NCI-H345 treated with DMSO at 0.1 percent for 48 hours (cell line): ENCODE measurements at regions not wholly inside any gene's neighbourhood (a gene's known extent, or its start where the extent isn't known, plus 50 kb on each side); places are given as distances from the start of the nearest gene placed in this dataset.

Experiments
- DNase-seq: peaks from one replicate; lab custom pipeline; 2025; ENCODE audit not compliant: unreplicated experiment; lab: John Stamatoyannopoulos, UW

DNA sequence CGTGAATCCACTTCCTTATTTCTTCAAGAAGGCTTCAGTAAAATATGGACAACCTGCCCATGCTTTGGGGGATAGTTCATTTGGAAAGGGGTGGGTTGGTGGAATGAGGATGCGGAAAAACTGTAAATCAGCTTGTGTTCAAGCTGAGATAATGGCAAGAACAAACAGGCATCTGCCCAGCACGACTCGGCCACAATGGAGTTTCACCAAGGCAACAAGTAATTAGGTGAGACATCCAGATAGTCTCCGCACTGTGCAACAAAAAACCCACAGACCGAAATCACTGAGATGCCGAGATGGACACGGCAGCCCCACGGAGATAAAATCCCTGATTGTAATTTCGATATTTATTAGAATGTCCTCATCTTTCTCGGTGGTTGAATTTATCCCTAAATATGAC, 455.2 kb downstream of the AJAP1 start:
- DNase-seq, result peak; percentile 80

DNA sequence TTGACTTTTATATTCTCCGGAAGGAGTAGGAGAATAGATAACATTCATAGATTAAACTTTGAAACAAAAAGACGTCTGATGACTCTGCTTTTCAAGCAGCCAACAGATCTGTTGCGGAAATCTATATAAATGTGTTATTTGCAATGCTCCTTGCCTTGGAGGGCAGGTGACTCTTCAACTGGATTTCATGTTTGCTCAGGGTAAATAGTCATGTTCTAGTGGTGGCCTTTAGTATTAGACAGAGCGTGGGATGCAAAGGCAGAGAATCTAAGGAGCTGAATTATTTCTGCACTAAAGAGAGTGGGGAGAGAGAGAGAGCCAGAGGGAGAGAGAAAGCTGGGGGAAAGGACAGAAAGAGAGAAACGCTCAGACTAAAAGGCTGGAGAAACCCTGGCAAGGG, 454.3 kb downstream of the AJAP1 start:
- peak; percentile 86 for DNase-seq

DNA sequence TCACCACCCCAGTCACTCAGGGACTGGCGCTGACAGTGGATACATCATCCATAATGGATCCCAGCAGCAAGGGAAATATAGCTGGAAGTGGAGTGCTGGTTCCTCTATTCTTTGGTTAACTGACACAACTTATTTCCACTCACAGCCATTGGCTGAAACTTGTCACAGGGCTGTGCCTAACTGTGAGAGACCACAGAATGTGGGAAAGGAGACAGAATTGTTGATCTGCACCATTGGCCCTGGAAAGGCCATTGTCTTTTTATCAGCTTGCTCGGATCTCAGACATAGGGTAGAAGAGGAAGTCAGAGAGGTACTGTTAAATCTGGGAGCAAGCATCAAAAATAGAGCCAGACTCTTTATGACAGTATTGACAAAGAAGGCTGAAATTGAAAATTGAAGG, 451.3 kb downstream of the AJAP1 start:
- no peak for DNase-seq

DNA sequence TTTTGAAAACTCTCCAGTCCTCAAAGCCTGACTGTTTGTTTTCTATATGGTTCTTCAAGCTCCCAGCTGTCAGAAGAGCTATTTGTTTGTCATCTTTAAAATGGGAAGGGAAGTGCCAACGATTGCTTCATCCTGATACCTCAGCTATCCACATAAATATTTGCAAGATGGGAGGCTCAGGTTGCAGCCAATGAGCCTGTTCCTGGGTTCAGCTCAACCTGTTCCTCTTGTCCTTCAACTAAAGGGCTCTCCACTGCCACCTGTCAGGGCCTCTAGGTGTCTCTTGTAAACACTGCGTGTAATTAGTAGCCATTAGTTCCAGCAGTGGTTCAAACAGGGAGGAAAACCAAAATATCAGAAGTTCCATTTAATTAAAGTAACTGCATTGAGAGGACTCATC, 445.1 kb downstream of the AJAP1 start:
- peak; percentile 89 for DNase-seq

DNA sequence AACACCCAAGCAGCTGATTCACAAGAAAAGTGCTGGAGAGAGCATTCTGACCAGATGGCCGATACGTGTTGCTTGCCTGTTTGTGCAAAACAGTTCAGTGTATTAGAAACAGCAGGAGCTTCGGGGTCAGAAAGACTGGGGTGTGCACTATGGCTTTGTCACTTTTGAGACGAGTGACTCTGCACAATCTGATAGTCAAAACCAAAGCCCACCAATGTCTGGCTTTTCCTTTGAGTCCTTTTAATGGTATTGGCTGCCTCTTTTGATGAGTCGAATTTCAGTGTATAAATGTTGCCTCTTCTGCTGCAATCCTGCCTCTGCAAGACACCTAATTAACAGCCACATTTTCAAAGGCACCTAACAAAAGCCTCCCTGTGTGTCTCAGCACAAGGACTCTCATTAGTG, 444.6 kb downstream of the AJAP1 start:
- DNase-seq, result peak; percentile 46

DNA sequence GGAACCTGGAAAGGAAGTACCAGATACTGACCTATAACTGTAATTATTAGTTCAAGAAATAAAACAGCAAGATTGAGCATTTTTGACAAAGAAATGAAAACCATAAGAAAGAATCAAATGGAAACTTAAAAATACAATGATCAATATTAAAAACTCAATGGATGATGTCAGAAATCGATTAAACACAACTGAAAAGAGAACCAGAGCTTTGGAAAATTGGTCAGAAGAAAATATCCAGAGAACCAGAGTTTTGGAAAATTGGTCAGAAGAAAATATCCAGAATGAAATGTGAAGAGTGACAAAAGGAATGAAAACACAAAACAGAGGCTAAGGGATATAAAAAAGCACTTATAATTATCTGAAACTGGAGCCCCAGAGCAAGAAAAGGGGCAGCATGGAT, 438.6 kb downstream of the AJAP1 start:
- DNase-seq, result no peak

DNA sequence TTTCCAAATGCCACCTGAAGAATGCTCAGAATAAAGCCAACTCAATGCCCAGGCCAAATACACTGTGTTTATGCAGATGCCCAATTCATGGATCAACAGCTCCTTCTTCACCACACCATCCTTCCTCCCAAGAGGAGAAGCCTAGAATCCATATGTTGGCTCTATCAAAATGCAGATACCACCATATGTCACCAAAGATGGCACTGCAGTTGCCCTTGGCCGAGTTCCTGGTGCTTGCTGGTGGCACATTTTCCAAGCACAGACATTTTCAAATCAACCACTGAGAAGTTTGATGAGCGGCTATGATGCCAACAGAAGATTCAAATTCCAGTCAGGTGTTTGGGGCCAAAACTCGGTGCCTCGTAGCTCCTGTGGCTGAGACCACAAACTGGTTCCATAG, 430.3 kb downstream of the AJAP1 start:
- DNase-seq, result no peak

DNA sequence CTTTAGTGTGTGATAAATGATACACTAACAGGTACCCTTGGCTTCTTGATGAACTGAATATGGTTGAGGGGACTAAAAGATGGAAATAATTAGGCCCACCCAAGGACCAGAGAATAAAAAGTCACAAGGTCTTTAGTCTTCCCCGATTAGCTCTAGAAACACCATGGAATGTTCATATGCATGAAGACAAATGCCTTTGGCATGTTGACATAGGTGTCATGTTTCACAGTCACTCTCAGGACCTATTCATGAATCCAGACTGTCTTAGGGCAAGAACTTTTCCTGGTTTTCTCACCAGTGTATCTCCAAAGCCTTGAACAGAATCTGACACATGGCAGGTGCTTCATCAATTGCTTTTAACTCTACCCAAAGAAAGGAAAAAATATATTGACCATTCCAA, 412.8 kb downstream of the AJAP1 start:
- peak; percentile 75 for DNase-seq

DNA sequence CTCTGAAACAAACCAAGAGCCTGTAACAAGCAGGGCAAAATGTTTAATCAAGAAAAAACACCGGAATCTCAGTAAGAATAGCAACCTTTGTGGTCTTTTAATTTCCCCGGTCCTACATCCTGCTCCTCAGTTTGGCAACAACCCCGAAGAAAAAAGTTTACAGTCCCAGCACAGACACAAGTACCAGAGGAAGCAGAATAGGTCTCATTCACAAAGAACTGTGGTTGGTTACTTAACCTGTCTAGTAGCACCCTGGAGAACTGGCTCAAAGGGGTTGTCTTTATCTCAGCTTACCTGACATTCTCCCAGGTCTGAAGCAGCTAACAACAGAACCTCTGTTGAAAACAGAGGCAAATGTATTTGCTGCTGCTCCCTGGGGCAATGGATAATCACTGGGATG, 399.3 kb downstream of the AJAP1 start:
- no peak for DNase-seq

DNA sequence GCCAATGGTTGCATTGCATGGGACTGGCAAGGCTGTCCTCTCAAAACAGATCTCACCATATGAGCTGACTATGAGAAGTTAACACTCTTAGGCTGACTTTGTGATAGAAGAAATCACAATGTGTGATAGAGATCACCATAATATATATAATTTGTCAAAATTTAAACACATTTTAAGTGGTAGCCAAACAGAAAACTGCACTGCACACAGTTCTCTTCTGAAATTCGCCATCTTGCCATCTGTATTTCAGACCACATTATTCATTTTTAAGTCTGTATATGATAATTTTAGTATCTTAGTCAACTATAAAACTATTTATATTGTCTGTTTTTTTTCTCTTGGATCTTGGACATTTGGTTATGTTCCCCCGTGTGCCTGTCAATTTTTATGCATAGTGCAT, 374.7 kb downstream of the AJAP1 start:
- DNase-seq, result no peak

DNA sequence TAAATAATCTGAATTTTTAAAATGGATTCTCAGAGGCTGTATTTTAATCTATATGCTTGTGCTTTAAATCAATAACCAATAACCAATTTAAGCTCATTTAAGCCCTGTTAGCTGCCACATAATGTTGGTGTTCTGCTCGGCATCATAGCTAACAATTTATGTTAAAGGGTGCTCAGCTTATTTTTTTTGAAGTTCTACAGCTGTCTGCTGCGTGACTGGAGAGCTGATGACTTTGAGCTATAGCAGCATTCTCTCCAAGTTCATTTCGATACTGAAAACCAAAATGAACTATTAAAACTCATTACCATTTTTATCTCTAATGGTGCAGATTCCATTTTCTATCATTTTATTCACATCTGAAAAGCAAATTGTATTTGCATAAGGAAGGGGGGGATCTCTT, 357.8 kb downstream of the AJAP1 start:
- no peak for DNase-seq

DNA sequence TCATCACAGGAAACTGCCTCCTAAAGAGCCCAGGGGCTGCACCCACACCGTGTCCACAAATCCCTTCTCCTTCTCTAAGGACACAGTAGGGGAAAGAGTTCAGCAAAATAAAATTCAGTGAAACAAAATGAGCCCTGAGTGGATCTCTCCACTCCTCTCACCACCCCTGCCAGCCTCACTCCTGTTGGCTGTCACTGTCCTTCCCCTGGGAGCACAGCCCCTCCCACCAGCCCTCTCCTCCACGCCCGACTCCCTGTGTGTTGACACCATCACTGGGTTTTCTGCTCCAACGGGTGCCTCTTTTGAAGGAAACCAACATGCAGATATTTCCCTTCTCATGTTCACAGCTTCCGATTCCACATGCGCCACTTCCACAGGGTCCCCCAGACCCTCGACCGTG, 356.2 kb downstream of the AJAP1 start:
- DNase-seq, result no peak

DNA sequence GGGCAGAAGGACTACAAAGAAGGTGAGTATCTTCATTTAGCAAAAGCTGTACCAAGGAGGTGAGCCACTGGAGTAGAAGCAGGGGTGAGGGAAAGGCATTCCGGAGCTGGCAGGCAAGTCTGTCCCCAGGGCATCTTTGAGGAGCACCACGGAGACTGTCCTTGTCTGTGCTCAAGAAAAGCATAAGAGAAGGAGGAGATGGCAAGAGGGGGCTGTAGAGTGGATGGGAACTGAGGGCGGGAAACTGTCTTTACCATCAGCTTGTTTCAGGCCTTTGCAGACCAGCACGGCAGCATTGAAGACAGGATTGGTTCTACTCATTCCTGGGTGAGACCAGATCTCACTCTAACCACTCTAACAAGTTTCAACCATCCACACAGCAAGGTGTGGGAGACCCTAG, 355.8 kb downstream of the AJAP1 start:
- no peak for DNase-seq

DNA sequence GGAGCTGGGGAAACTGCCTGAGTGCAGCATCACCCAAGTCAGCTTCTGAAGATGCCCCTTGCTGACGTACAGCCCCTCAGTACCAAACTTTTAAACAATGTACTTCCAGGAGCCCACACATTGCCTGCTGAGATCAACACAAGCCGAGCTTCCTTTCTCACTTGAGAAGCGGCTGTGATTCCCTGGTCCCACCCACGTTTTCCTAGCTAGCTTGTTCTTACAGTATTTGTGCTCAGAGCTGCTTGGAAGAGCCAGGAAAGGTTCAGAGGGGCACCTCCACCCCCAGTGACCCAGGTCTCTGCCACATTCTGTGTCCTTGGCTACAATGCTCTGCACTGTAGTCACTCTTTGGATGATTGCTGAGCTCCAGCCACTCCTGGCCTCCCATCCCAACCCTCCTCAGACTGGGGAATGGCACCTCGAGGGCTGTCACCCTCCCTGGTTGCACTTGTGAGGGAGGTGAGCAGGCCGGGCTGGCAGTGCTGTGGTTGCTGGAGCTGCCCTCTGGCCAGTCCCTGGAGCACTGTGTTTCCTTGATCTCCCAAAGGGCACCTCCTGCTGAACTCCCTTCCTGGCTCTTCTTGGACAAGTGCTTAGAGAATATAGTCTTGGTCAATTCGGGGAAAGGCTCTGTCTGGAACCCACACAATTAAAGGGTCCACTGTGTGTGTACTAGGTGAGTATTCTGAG, 355.1 kb downstream of the AJAP1 start:
- DNase-seq, result no peak

DNA sequence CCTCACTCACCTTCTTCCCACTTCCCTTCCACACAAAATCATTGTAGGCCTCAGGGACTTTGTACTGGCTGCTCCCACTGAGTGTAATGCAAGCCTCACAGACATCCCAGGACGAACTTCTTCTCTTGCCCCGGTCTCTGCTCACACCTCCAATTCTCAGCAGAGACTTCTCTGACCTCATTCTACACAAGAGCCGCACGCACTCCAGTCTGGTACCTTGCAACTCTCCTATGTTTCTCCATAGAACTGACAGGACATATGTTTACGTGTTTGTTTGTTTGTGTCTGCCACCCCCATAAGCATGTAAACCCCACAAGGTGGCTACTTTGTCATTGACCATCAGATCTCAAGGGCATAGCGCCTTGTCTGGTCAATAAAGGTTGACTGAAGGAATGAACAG, 350.8 kb downstream of the AJAP1 start:
- no peak for DNase-seq

DNA sequence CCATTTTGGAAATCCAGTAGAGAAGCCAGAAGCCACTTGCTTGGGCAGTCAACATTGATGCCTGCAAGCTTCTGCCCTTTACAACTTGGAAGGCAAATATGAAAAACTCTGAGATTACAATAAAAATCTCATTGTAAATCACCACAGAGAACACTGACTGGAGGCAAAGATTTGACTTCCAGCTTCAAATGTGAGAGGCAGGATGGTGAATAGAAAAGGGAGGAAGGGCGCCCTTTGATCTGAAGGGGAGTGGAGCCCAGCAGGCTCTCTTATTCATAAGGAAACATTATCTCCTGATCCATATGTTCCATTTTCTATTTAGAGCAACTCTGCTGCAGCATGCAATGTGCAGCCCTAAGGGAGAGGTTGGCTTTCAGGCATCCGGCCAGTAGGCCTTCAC, 348.3 kb downstream of the AJAP1 start:
- DNase-seq, result no peak

DNA sequence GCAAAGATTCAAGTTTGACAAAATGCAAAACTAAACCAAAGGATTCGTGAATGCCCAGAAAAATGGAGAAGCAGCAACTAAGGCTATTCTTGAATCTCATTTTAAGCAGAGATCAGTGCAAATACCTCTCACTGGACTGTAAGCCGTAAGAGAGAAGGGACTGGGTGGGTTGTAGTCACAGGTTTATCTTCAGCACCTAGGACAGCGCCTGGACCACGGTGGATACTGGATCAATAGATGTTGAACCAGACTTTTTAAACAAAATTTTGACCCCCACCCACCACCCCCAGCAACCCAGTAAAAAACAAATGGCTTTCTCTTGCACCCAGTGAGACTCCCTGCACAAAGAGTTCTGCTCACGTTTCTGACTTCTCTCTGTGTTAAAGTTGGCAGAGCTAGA, 347.1 kb downstream of the AJAP1 start:
- no peak for DNase-seq

DNA sequence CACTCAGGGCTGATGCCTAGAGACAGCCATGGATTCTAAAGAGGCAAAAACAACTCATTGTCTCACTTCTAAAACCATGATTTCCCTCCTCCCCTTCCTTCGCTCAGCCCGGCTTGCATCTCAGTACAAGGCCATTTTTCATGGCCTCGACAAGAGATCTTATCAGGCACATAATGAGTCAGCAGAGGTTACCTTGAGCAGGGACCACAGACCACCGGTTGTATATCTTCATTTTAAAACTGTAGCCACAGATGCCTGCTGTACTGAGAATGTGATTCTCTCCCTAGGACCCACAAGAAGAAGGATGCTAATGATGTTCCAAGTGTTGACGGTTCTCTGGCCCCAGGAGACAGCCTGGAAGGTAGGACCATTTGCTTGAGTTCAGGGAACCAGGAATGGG, 331.9 kb downstream of the AJAP1 start:
- DNase-seq, result no peak

DNA sequence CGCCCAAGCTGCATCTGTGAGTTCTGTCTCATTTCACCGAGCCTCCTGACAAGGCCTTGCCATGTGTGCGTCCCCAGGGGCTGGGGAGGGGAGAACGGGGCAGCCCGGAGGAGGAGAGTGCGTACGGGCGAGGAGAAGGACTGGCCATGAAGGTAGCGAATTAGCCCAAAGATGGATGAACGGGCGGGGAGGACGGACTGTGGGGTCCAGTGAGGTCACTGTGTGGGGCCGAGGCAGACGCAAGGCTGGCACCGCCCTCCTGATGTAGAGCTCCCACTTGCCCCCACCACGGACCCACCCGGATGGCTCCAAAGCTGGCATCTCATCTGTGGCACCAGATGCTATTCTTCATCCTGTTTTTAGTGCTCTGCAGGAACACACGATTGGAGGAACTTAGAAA, 330.4 kb downstream of the AJAP1 start:
- DNase-seq, result no peak

DNA sequence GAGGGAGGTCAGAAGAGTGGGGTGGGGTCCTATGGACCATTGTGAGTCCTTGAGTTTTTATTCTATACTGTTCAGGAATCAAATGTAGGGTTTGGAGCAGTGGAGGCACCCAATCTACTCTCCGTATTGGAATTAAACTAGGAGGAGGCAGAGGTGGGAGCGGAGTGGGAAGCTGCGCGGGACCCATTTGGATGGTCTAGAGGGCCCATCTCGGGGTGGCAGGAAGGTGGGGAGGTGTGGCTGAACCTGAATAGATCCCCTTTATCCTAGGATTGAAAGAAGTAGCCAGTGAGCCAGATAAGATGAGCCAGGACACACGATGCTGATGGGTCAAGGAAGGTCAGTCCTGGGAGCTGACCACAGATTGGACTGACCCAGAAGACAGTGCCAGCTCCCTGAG, 325.8 kb downstream of the AJAP1 start:
- no peak for DNase-seq

DNA sequence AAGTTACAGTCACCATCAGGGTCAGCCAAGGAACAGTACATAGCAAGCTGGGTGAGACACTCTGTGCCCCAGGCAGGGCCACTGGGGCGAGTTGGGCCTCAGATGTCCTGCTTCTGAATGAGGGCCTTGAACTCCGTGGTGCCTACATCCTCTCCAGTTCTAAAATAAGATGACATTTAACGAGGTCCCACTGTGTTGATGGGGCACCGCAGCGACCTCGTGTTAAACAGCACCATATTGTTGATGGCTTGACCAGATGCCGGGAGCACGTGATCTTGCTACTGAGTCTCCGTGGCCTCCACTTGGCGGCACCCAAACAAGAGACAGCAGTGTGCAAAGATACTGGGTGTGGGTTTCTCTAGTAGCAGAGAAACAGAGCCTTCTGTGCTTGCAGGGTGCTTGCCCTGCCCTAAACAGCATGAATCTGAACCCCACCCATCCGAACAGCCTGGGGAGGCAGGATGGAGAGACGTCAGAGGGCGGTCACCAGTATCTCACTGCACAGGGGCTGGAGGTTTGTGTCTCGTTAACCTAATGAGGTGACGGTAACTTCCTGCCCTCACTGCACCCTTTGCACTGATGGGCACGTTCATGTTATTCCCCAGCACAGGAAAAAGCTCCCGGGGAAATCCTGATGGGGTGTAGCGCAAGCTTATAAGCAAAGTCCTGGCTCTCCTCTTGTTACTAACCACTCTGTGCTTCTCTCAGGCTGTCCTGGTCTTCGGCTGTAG, 324.4 kb downstream of the AJAP1 start:
- DNase-seq, result no peak

DNA sequence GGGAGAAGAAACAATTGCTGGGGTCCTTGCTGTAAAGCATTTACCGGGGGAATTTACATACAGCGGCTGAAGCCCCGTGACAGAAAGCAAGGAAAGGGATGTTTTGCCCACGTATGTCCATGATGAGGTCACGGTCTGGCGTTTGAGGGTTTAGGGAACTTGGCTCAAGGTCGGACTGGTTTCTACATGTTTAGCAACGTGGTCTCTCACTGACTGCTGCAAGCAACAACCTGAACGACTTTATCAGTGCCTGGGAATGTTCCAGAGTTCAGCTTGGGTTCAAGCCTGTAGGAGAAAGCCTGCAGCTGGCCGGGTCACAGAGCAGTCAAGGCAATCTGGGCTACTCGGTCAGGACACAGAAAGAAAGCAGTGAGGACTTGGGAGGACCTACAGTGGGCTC, 323.3 kb downstream of the AJAP1 start:
- DNase-seq, result no peak

DNA sequence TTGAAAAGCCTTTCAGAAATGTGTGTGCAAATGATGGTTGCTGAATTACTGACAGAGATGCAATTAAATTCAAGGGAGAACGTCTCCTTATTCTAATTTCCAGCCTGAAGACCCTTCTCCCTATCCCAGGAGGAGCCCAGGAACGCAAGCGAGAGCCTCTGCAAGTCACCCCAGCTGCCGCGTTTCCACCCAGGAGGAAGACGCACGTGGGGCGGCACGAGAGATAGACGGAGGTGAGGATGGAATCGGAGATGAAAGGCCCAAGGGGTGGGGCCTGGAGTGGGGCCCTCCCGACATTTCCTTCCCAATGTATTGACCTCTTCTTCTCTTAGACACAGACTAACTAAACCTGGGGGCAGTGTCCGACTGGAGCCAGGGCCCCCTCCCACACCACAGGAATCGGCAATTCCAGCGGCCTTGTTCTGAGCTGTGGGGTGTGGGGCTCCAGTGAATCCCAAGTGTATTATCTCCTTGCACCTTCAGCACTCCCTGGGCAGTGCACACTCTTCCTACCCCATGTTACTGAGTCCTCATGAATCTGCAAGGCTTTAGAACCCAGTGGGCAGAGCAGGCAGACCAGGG, 322.5 kb downstream of the AJAP1 start:
- DNase-seq, result no peak
